ENCODE measurements at regions not wholly inside any gene's neighbourhood (a gene's known extent, or its start where the extent isn't known, plus 50 kb on each side); places are given as distances from the start of the nearest gene placed in this dataset.
A peak's percentile ranks its signal among the peaks of the same experiment; 100 is the strongest.

- TF ChIP-seq CTCF (IDR thresholded peaks at IDR 0.05) (peak; percentile 95), EZH2 (IDR thresholded peaks at IDR 0.05) (no peak), EZH2phosphoT487 (IDR thresholded peaks at IDR 0.05) (no peak)
Measured at GRCh38 chr2:212686285-212686895, 147.8 kb upstream of the ERBB4 start.
